ENCODE measurements at regions not wholly inside any gene's neighbourhood (a gene's known extent, or its start where the extent isn't known, plus 50 kb on each side); places are given as distances from the start of the nearest gene placed in this dataset.

DNA sequence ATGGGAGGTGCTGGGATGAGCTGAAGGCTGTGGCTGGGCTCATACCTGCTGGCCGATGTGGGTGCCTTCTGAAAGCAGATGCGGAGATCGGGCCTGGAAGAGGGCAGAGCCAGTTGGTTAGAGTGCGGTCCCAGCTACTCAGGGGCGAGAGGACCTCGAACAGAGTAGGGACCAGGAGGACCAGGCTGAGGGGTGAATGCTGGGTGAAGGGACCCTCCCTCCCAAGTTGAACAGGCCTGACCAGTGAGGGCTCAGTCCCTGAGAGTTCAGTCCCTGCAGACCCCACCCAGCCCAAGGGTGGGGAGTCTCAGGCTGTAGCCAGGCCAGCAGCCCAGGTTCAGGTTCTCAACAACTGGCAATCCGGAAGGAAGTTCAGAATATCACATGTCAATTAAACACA, 232.8 kb upstream of the HS6ST1 start:
- TF ChIP-seq POLR2AphosphoS5 (IDR thresholded peaks at IDR 0.05; ENCODE audit: low read depth, low read length) (no peak), POLR2A (IDR thresholded peaks at IDR 0.05; ENCODE audit: low read depth, low read length) (no peak)
